GM23248 (cell line): ENCODE measurements at regions not wholly inside any gene's neighbourhood (a gene's known extent, or its start where the extent isn't known, plus 50 kb on each side); places are given as distances from the start of the nearest gene placed in this dataset.

Experiments used
- DNase-seq: peaks from one replicate; pipeline ENCODE4 v3.0.0-alpha.2; 2015
- H2AFZ ChIP-seq: fragments of 200-600 bp; sonication (generic); 2 replicates; pipeline ENCODE4 v1.6.1; 2016; ENCODE audit warnings: antibody characterized with exemption
- H3F3A ChIP-seq: fragments of 200-600 bp; sonication (generic); 2 replicates; pipeline ENCODE4 v1.6.1; 2016; ENCODE audit warnings: mild to moderate bottlenecking, antibody characterized with exemption, mixed run types; ENCODE audit not compliant: insufficient read depth
- H3K27ac ChIP-seq: fragments of 200-600 bp; sonication (generic); 2 replicates; pipeline ENCODE4 v1.5.1; 2016; ENCODE audit warnings: mild to moderate bottlenecking
- H3K27me3 ChIP-seq: fragments of 200-600 bp; sonication (generic); replicated peaks from 2 replicates; pipeline ENCODE4 v1.6.1; 2016; ENCODE audit warnings: mild to moderate bottlenecking; ENCODE audit not compliant: insufficient read depth
- H3K36me3 ChIP-seq: fragments of 200-600 bp; sonication (generic); 2 replicates; pipeline ENCODE4 v1.6.1; 2016; ENCODE audit warnings: low read depth, mild to moderate bottlenecking
- H3K4me1 ChIP-seq: fragments of 200-600 bp; sonication (generic); 2 replicates; pipeline ENCODE4 v1.6.1; 2016; ENCODE audit warnings: mild to moderate bottlenecking; ENCODE audit not compliant: insufficient read depth
- H3K4me2 ChIP-seq: fragments of 200-600 bp; sonication (generic); one replicate; pipeline ENCODE4 v1.6.1; 2016; ENCODE audit warnings: mild to moderate bottlenecking; ENCODE audit not compliant: unreplicated experiment
- H3K4me3 ChIP-seq: fragments of 200-600 bp; sonication (generic); 2 replicates; pipeline ENCODE4 v1.5.1; 2016; ENCODE audit warnings: mild to moderate bottlenecking
- H3K79me2 ChIP-seq: fragments of 200-600 bp; sonication (generic); 2 replicates; pipeline ENCODE4 v1.6.1; 2016; ENCODE audit warnings: mild to moderate bottlenecking; ENCODE audit not compliant: insufficient read depth
- H3K9ac ChIP-seq: fragments of 200-600 bp; sonication (generic); 2 replicates; pipeline ENCODE4 v1.6.1; 2016; ENCODE audit warnings: mild to moderate bottlenecking
- H3K9me2 ChIP-seq: fragments of 200-600 bp; sonication (generic); 2 replicates; pipeline ENCODE4 v1.6.1; 2016; ENCODE audit warnings: mixed run types, mild to moderate bottlenecking, moderate library complexity; ENCODE audit not compliant: insufficient read depth
- H3K9me3 ChIP-seq: fragments of 200-600 bp; sonication (generic); one replicate; pipeline ENCODE4 v1.6.1; 2017; ENCODE audit warnings: low read depth
- H4K20me1 ChIP-seq: fragments of 200-600 bp; sonication (generic); 2 replicates; pipeline ENCODE4 v1.6.0; 2016; ENCODE audit not compliant: insufficient read depth
- EZH2 ChIP-seq: fragments of 200-600 bp; sonication (generic); IDR thresholded peaks from 2 replicates; pipeline ENCODE4 v1.6.1; 2018; ENCODE audit warnings: antibody characterized with exemption, mild to moderate bottlenecking; ENCODE audit not compliant: insufficient read depth, poor library complexity, severe bottlenecking
- EZH2phosphoT487 ChIP-seq: fragments of 200-600 bp; sonication (generic); IDR thresholded peaks from 2 replicates; pipeline ENCODE4 v1.6.1; 2018; ENCODE audit warnings: antibody characterized with exemption, moderate library complexity, mild to moderate bottlenecking, low read depth; ENCODE audit not compliant: insufficient read depth
- WGBS, 2 experiments: methylation state at CpG; one replicate each; pipeline ENCODE4 v1.1.6; 2015 to 2017; ENCODE audit warnings: low lambda C conversion rate in 2 of 2, low coverage in 1 of 2; ENCODE audit errors: missing lambda C conversion rate in 2 of 2; 5-methylcytosine and 5-hydroxymethylcytosine counted together
- in situ Hi-C: fragments of 300-500 bp; cut with MboI; formaldehyde crosslinking; loops from 2 replicates; pipeline ENCODE4 v1.15.0; 2020

- H3K9me3 ChIP-seq: no peaks in the 10 kb centered on the region
- 85 to 90% methylated on average over 5 of the region's 5 CpGs for WGBS, 2 experiments
- H3K27ac ChIP-seq: peak overlapping the region; percentile 56
- no peaks in the 10 kb centered on the region for H3K36me3 ChIP-seq
- no peak overlapping the region for H3K4me2 ChIP-seq
- H4K20me1 ChIP-seq: no peaks in the 10 kb centered on the region
- in situ Hi-C loops: no loop called here
- H3K9me2 ChIP-seq: no peaks in the 10 kb centered on the region
- H3K79me2 ChIP-seq: no peaks in the 10 kb centered on the region
- H3K4me1 ChIP-seq: 0 out of 2 replicates have a peak, but pooled peaks cover 10% of the 10 kb centered on the region
- DNase-seq: peak; percentile 61
- TF ChIP-seq EZH2: no peak
- TF ChIP-seq EZH2phosphoT487: no peak
- no peak overlapping the region for H3K4me3 ChIP-seq
- no peaks in the 10 kb centered on the region for H3K27me3 ChIP-seq
- H3F3A ChIP-seq: no peaks in the 10 kb centered on the region
- no peak overlapping the region for H2AFZ ChIP-seq
- no peak overlapping the region for H3K9ac ChIP-seq
These were observed 382.1 kb downstream of the ZEB2 start for GRCh38 chr2:144137705-144138428.

GRCh38 chr2:144137272-144137671 lies 382.6 kb downstream of the ZEB2 start:
- Histone ChIP-seq H4K20me1 (no peaks in the 10 kb centered on the region), H2AFZ (no peak overlapping the region), H3K4me3 (no peak overlapping the region), H3K79me2 (no peaks in the 10 kb centered on the region), H3K36me3 (no peaks in the 10 kb centered on the region), H3K9me3 (no peaks in the 10 kb centered on the region), H3K4me1 (0 out of 2 replicates have a peak, but pooled peaks cover 11% of the 10 kb centered on the region), H3K4me2 (no peak overlapping the region), H3K27me3 (no peaks in the 10 kb centered on the region), H3K9me2 (no peaks in the 10 kb centered on the region), H3F3A (no peaks in the 10 kb centered on the region), H3K27ac (peak overlapping the region; percentile 56; the same call in 1 of the 2 replicates), H3K9ac (no peak overlapping the region)
- TF ChIP-seq EZH2phosphoT487: no peak
- no peak for TF ChIP-seq EZH2
- DNase-seq: no peak
- 90 to 96% methylated on average over 1 of the region's 1 CpG for WGBS, 2 experiments
- in situ Hi-C loops: no loop called here

- Histone ChIP-seq H3F3A (no peaks in the 10 kb centered on the region), H3K4me3 (no peak overlapping the region), H4K20me1 (no peaks in the 10 kb centered on the region), H3K9me3 (no peaks in the 10 kb centered on the region), H3K79me2 (no peaks in the 10 kb centered on the region), H3K4me2 (no peak overlapping the region), H3K36me3 (no peaks in the 10 kb centered on the region), H2AFZ (no peak overlapping the region), H3K9ac (no peak overlapping the region), H3K27ac (no peak overlapping the region), H3K9me2 (0 out of 2 replicates have a peak, but pooled peaks cover 2% of the 10 kb centered on the region), H3K4me1 (peaks cover 15% of the 10 kb centered on the region; the same call in 1 of the 2 replicates), H3K27me3 (no peaks in the 10 kb centered on the region)
- no peak for DNase-seq
- TF ChIP-seq EZH2phosphoT487 (no peak), EZH2 (no peak)
- 95% methylated on average over 3 to 4 of the region's 4 CpGs for WGBS, 2 experiments
- in situ Hi-C loops: no loop called here
These were observed 383.5 kb downstream of the ZEB2 start for GRCh38 chr2:144136297-144137010.

- Histone ChIP-seq H4K20me1 (no peaks in the 10 kb centered on the region), H2AFZ (no peak overlapping the region)
These were observed 385.8 kb downstream of the ZEB2 start for GRCh38 chr2:144133936-144134665.

More at GRCh38 chr2:144133936-144134665, 385.8 kb downstream of the ZEB2 start:
- no peaks in the 10 kb centered on the region for H3K36me3 ChIP-seq
- H3K4me1 ChIP-seq: peaks cover 15% of the 10 kb centered on the region
- H3K9me3 ChIP-seq: no peaks in the 10 kb centered on the region
- in situ Hi-C loops: no loop called here
- no peak overlapping the region for H3K9ac ChIP-seq
- H3K4me3 ChIP-seq: no peak overlapping the region
- DNase-seq: no peak
- no peaks in the 10 kb centered on the region for H3F3A ChIP-seq
- H3K79me2 ChIP-seq: no peaks in the 10 kb centered on the region
- TF ChIP-seq EZH2 (no peak), EZH2phosphoT487 (no peak)
- no peaks in the 10 kb centered on the region for H3K27me3 ChIP-seq
- H3K9me2 ChIP-seq: 0 out of 2 replicates have a peak, but pooled peaks cover 5% of the 10 kb centered on the region
- WGBS, 2 experiments: 40% methylated on average over 7 of the region's 7 CpGs
- H3K4me2 ChIP-seq: no peak overlapping the region
- H3K27ac ChIP-seq: no peak overlapping the region
